OCI-M1 (cell line): ENCODE measurements at regions not wholly inside any gene's neighbourhood (a gene's known extent, or its start where the extent isn't known, plus 50 kb on each side); places are given as distances from the start of the nearest gene placed in this dataset.

Experiments used
- DNase-seq: peaks from one replicate; lab custom pipeline; 2025; lab: John Stamatoyannopoulos, UW

DNA sequence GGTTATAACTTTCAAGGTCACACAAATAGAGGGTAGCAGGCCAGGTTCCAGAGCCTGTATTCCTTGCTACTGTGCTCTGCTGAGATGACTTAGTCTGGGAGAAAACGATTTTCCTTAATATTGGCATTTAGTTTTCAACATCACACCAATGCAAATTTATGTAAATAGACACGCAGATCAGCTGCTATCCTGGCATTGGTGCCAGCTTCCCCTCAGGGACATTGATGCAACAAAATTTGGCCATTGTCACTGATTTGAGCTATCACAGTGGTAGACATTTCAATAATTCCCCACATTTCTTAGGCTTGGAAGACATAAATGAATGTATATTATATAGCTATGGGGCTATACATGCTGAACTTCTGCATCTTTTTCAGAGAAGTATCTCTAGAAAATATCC lies 71.6 kb upstream of the ASTN2 start:
- DNase-seq: no peak

DNA sequence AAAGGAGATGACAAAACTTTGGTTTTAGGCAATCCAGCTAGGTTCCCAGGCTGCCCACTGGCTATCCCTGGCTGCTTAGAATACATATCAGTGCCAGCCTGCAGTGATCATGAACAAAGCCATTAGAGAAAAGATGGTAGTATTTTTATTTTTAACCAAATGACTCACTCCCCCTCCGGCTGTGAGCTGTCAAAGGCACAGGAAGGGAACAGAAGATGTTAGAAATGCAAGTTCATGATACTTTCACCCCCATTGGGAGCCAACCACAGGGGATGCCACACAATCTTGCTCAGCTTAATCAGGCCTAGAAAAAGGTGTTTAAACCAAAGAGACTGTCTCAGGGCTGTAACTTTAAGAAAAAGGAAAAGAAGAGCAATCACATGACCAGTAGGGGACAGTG lies 70.3 kb upstream of the ASTN2 start:
- DNase-seq: no peak

- DNase-seq: no peak
These were observed 65.9 kb upstream of the ASTN2 start for GRCh38 chr9:117480729-117481128.

DNA sequence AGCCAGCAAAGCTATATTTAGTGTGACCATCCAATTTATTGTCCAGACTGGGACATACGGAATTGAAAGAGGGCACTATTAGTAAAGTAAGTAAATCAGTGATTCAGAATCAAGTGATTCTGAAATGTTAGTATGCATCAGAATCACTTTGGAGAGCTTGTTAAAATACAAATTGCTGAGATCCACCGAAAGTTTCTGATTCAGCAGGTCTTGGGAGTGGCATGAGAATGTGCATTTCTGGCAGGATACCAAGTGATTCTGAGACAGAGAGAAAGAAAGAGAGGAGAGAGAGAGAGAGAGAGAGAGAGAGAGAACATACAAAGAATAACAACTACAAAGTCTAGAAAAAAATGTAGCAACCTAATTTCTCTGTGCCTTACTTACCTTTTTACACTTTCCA lies 65.4 kb upstream of the ASTN2 start:
- no peak for DNase-seq

- no peak for DNase-seq
These were observed 58.4 kb upstream of the ASTN2 start for GRCh38 chr9:117473293-117473692.

- no peak for DNase-seq
These were observed 56.0 kb upstream of the ASTN2 start for GRCh38 chr9:117470902-117471301.

GRCh38 chr9:117470455-117470854 lies 55.6 kb upstream of the ASTN2 start:
- DNase-seq: no peak

- no peak for DNase-seq
These were observed 51.3 kb upstream of the ASTN2 start for GRCh38 chr9:117466111-117466510.

DNA sequence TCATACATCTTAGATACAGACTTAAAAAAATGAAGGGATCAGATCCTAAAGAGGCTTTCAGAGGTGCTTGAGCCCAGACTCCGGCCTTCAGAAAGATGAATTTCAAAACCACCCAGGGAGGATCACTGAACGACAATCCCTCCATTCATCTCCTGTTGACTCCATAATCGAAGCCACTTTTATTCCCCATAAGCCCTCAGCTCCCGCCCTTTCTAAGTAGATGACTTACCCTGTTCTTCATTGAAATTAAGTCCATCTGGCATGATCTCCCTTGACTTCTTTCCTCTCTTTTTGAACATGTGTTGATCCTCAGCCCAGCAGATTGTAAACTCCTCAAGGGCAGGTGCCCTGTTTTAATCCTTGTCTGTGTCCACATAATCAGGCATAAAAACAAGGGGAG lies 50.8 kb upstream of the ASTN2 start:
- DNase-seq: no peak

GRCh38 chr9:117464941-117465616 lies 50.2 kb upstream of the ASTN2 start:
- DNase-seq: no peak
